ENCODE measurements at regions not wholly inside any gene's neighbourhood (a gene's known extent, or its start where the extent isn't known, plus 50 kb on each side); places are given as distances from the start of the nearest gene placed in this dataset.
"Not testable (repeated sequence)": the region's sequence is repeated elsewhere in the genome, so short reads cannot be mapped to it uniquely, and the experiment has no call there.

DNA sequence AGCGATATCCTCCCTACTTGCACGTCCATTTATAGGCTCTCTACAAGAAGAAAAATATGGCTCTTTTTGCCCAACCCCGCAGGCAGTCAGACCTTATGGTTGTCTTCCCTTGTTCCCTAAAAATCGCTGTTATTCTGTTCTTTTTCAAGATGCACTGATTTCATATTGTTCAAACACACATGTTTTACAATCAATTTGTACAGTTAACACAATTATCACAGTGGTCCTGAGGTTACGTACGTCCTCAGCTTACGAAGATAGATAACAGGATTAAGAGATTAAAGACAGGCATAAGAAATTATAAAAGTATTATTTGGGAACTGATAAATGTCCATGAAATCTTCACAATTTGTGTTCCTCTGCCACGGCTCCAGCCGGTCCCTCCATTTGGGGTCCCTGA is 468.9 kb upstream of the PIK3R1 start:
- H2AFZ ChIP-seq (ENCODE audit: insufficient read depth, low read length, poor library complexity); DNase-seq: not testable (repeated sequence)
- no CpG with 5 or more reads among the region's 9 CpGs for WGBS (ENCODE audit: extremely low coverage, insufficient coverage, insufficient read length)

DNA sequence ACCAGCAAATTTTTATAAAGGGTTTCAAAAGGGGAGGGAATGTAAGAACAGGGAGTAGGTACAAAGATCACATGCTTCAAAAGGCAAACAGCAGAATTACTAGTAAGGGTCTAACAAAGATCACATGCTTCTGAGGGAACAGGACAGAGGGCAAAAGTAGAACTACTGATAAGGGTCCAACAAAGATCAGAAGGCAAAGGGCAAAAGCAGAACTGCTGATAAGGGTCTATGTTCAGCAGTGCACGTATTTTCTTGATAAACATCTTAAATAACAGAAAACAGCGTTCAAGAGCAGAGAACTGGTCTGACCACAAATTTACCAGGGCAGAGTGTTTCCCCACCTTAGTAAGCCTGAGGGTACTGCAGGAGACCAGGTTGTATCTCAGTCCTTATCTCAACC is 469.5 kb upstream of the PIK3R1 start:
- WGBS (ENCODE audit: extremely low coverage, insufficient coverage, insufficient read length) = no CpG with 5 or more reads among the region's 2 CpGs
- no peak overlapping the region for H4K12ac ChIP-seq (ENCODE audit: low read depth, low read length)

More for the DNA sequence above, 468.9 kb upstream of the PIK3R1 start:
- not testable (repeated sequence) for H2BK120ac ChIP-seq (ENCODE audit: insufficient read depth, low read length, poor library complexity); H3K4ac ChIP-seq (ENCODE audit: low read depth, low read length); H3K18ac ChIP-seq (ENCODE audit: low read length); H3K27ac ChIP-seq (ENCODE audit: low read depth, low read length); H3K36me3 ChIP-seq (ENCODE audit: control insufficient read depth in 1 of 2, insufficient read depth in 2 of 2, low read length in 2 of 2); H4K8ac ChIP-seq (ENCODE audit: low read depth, low read length); H3K23ac ChIP-seq (ENCODE audit: low read length); H2BK12ac ChIP-seq (ENCODE audit: low read length); H3K79me1 ChIP-seq (ENCODE audit: low read length); H3K9me3 ChIP-seq (ENCODE audit: insufficient read depth, low read depth, low read length); H3K79me2 ChIP-seq (ENCODE audit: control insufficient read depth, insufficient read depth, low read length, poor library complexity); H3K4me3 ChIP-seq (ENCODE audit: low read depth, low read length); H4K91ac ChIP-seq (ENCODE audit: low read depth, low read length); H3K4me2 ChIP-seq (ENCODE audit: low read length); H3K9ac ChIP-seq (ENCODE audit: low read length); H2BK5ac ChIP-seq (ENCODE audit: low read depth, low read length, poor library complexity); H2AK5ac ChIP-seq (ENCODE audit: low read length); H3K27me3 ChIP-seq (ENCODE audit: insufficient read depth, low read length); H4K12ac ChIP-seq (ENCODE audit: low read depth, low read length); H3K14ac ChIP-seq (ENCODE audit: low read length); H3K4me1 ChIP-seq (ENCODE audit: control insufficient read depth in 1 of 2, insufficient read depth in 2 of 2, low read length in 2 of 2)

DNA sequence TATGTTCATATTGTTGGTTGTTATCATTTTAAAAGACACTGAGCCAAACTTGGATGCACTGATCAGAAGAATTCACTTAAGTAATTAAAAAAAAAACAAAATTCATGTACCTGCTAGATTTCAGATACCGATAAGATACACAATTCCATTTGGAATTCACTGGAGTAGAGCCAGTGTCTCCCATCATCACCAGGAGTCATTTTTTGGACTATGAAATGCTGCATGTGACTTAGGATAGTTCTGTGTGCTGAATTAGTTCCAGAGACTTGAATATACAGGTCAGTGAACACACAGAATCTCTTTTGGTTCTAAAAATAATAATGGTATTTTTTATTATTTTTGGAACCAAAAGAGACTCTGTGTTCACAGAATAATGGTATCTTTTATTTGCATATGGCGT is 482.6 kb upstream of the PIK3R1 start:
- H3K4me3 ChIP-seq (ENCODE audit: low read depth, low read length) = no peak overlapping the region
- no peak overlapping the region for H4K91ac ChIP-seq (ENCODE audit: low read depth, low read length)
- H3K23ac ChIP-seq (ENCODE audit: low read length) = no peak overlapping the region
- no peaks in the 10 kb centered on the region for H3K79me2 ChIP-seq (ENCODE audit: control insufficient read depth, insufficient read depth, low read length, poor library complexity)
- no peak overlapping the region for H4K8ac ChIP-seq (ENCODE audit: low read depth, low read length)
- no peak overlapping the region for H2AFZ ChIP-seq (ENCODE audit: insufficient read depth, low read length, poor library complexity)
- H3K9ac ChIP-seq (ENCODE audit: low read length) = no peak overlapping the region
- no peak overlapping the region for H2BK5ac ChIP-seq (ENCODE audit: low read depth, low read length, poor library complexity)
- H3K36me3 ChIP-seq (ENCODE audit: control insufficient read depth in 1 of 2, insufficient read depth in 2 of 2, low read length in 2 of 2) = no peaks in the 10 kb centered on the region
- H3K79me1 ChIP-seq (ENCODE audit: low read length) = no peaks in the 10 kb centered on the region
- no peak overlapping the region for H2BK12ac ChIP-seq (ENCODE audit: low read length)
- H4K12ac ChIP-seq (ENCODE audit: low read depth, low read length) = no peak overlapping the region
- peaks cover 0 to 3% of the 10 kb centered on the region in 2 experiments for H3K4me1 ChIP-seq (ENCODE audit: control insufficient read depth in 1 of 2, insufficient read depth in 2 of 2, low read length in 2 of 2)
- H3K4me2 ChIP-seq (ENCODE audit: low read length) = no peak overlapping the region
- H3K18ac ChIP-seq (ENCODE audit: low read length) = no peak overlapping the region
- no peak overlapping the region for H2AK5ac ChIP-seq (ENCODE audit: low read length)
- H3K9me3 ChIP-seq (ENCODE audit: insufficient read depth, low read depth, low read length) = no peaks in the 10 kb centered on the region
- no peak overlapping the region for H3K4ac ChIP-seq (ENCODE audit: low read depth, low read length)
- H3K14ac ChIP-seq (ENCODE audit: low read length) = no peak overlapping the region
- no peak for DNase-seq
- no peak overlapping the region for H3K27ac ChIP-seq (ENCODE audit: low read depth, low read length)
- no peaks in the 10 kb centered on the region for H3K27me3 ChIP-seq (ENCODE audit: insufficient read depth, low read length)
- no peak overlapping the region for H2BK120ac ChIP-seq (ENCODE audit: insufficient read depth, low read length, poor library complexity)
- WGBS (ENCODE audit: extremely low coverage, insufficient coverage, insufficient read length) = no CpG with 5 or more reads among the region's 2 CpGs

More for the DNA sequence above, 469.5 kb upstream of the PIK3R1 start:
- Histone ChIP-seq H3K27me3 (ENCODE audit: insufficient read depth, low read length) (no peaks in the 10 kb centered on the region), H3K4me1 (ENCODE audit: control insufficient read depth in 1 of 2, insufficient read depth in 2 of 2, low read length in 2 of 2) (no peaks in the 10 kb centered on the region), H3K14ac (ENCODE audit: low read length) (no peak overlapping the region), H3K18ac (ENCODE audit: low read length) (no peak overlapping the region), H3K9me3 (ENCODE audit: insufficient read depth, low read depth, low read length) (no peaks in the 10 kb centered on the region), H3K79me1 (ENCODE audit: low read length) (peaks cover 6% of the 10 kb centered on the region), H4K8ac (ENCODE audit: low read depth, low read length) (no peak overlapping the region), H4K91ac (ENCODE audit: low read depth, low read length) (peak overlapping the region; percentile 87), H3K27ac (ENCODE audit: low read depth, low read length) (peak overlapping the region; percentile 81), H3K4ac (ENCODE audit: low read depth, low read length) (no peak overlapping the region), H3K23ac (ENCODE audit: low read length) (no peak overlapping the region), H3K4me3 (ENCODE audit: low read depth, low read length) (no peak overlapping the region), H3K4me2 (ENCODE audit: low read length) (no peak overlapping the region), H3K9ac (ENCODE audit: low read length) (no peak overlapping the region), H2BK5ac (ENCODE audit: low read depth, low read length, poor library complexity) (no peak overlapping the region), H2AK5ac (ENCODE audit: low read length) (no peak overlapping the region), H3K79me2 (ENCODE audit: control insufficient read depth, insufficient read depth, low read length, poor library complexity) (no peaks in the 10 kb centered on the region), H2BK120ac (ENCODE audit: insufficient read depth, low read length, poor library complexity) (peak overlapping the region; percentile 95), H2BK12ac (ENCODE audit: low read length) (no peak overlapping the region), H3K36me3 (ENCODE audit: control insufficient read depth in 1 of 2, insufficient read depth in 2 of 2, low read length in 2 of 2) (no peaks in the 10 kb centered on the region), H2AFZ (ENCODE audit: insufficient read depth, low read length, poor library complexity) (no peak overlapping the region)
- DNase-seq = peak; percentile 89 to 93

DNA sequence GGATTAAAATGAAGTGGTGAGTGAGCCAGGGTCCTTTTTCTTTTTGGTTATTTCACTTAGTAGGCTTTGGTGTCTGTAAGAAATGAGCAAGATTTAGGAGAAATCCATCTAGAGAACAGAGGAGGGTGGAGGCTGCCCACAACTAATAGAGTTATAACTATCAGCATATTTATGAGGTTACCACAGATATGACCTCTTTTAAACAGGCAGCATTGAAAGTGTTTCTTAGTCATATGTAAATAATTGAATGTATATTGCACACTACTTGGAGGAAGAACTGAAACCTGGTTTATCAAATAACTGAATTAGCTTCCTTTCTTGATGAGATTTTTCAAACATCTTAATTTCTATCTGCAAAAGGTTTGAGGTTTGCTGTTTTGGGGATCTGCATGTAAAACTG is 483.1 kb upstream of the PIK3R1 start:
- H3K9ac ChIP-seq (ENCODE audit: low read length) = no peak overlapping the region

More for the DNA sequence above, 483.1 kb upstream of the PIK3R1 start:
- H2BK5ac ChIP-seq (ENCODE audit: low read depth, low read length, poor library complexity) = no peak overlapping the region
- no peak overlapping the region for H4K91ac ChIP-seq (ENCODE audit: low read depth, low read length)
- H3K4me3 ChIP-seq (ENCODE audit: low read depth, low read length) = no peak overlapping the region
- H3K79me2 ChIP-seq (ENCODE audit: control insufficient read depth, insufficient read depth, low read length, poor library complexity) = no peaks in the 10 kb centered on the region
- no peak overlapping the region for H4K12ac ChIP-seq (ENCODE audit: low read depth, low read length)
- H3K9me3 ChIP-seq (ENCODE audit: insufficient read depth, low read depth, low read length) = no peaks in the 10 kb centered on the region
- no peak overlapping the region for H2AK5ac ChIP-seq (ENCODE audit: low read length)
- H3K27me3 ChIP-seq (ENCODE audit: insufficient read depth, low read length) = no peaks in the 10 kb centered on the region
- peaks cover 0 to 3% of the 10 kb centered on the region in 2 experiments for H3K4me1 ChIP-seq (ENCODE audit: control insufficient read depth in 1 of 2, insufficient read depth in 2 of 2, low read length in 2 of 2)
- no peaks in the 10 kb centered on the region for H3K79me1 ChIP-seq (ENCODE audit: low read length)
- H2BK120ac ChIP-seq (ENCODE audit: insufficient read depth, low read length, poor library complexity) = no peak overlapping the region
- no peak overlapping the region for H3K18ac ChIP-seq (ENCODE audit: low read length)
- H2AFZ ChIP-seq (ENCODE audit: insufficient read depth, low read length, poor library complexity) = no peak overlapping the region
- H3K36me3 ChIP-seq (ENCODE audit: control insufficient read depth in 1 of 2, insufficient read depth in 2 of 2, low read length in 2 of 2) = no peaks in the 10 kb centered on the region
- no peak overlapping the region for H3K23ac ChIP-seq (ENCODE audit: low read length)
- no peak overlapping the region for H3K4ac ChIP-seq (ENCODE audit: low read depth, low read length)
- H3K27ac ChIP-seq (ENCODE audit: low read depth, low read length) = no peak overlapping the region
- H2BK12ac ChIP-seq (ENCODE audit: low read length) = no peak overlapping the region
- no peak overlapping the region for H3K4me2 ChIP-seq (ENCODE audit: low read length)
- no peak overlapping the region for H4K8ac ChIP-seq (ENCODE audit: low read depth, low read length)
- no peak for DNase-seq
- H3K14ac ChIP-seq (ENCODE audit: low read length) = no peak overlapping the region
